NB4 (cell line): ENCODE measurements at regions not wholly inside any gene's neighbourhood (a gene's known extent, or its start where the extent isn't known, plus 50 kb on each side); places are given as distances from the start of the nearest gene placed in this dataset.
"Not testable (repeated sequence)": the region's sequence is repeated elsewhere in the genome, so short reads cannot be mapped to it uniquely, and the experiment has no call there.

ENCODE experiments used
- DNase-seq: peaks from one replicate; pipeline ENCODE4 v3.0.0; 2010; ENCODE audit warnings: low read depth
- H3K4me3 ChIP-seq: one replicate; pipeline ENCODE4 v1.5.1; 2011; ENCODE audit warnings: mild to moderate bottlenecking, low read depth, low read length, moderate library complexity
- MAX ChIP-seq: IDR thresholded peaks from 2 replicates; pipeline ENCODE4 v1.6.1; 2011; ENCODE audit warnings: low read depth, low read length
- MYC ChIP-seq: IDR thresholded peaks from 2 replicates; pipeline ENCODE4 v1.6.1; 2011; ENCODE audit warnings: low read depth, low read length
- POLR2A ChIP-seq: IDR thresholded peaks from 2 replicates; pipeline ENCODE4 v1.6.1; 2011; ENCODE audit warnings: mild to moderate bottlenecking; ENCODE audit not compliant: insufficient read length; ENCODE audit errors: extremely low read depth
- TF ChIP-seq, protein P1 (sequence below): IDR thresholded peaks from one replicate; pipeline ENCODE4 v1.5.1; 2012; ENCODE audit warnings: low read depth, low read length

DNA sequence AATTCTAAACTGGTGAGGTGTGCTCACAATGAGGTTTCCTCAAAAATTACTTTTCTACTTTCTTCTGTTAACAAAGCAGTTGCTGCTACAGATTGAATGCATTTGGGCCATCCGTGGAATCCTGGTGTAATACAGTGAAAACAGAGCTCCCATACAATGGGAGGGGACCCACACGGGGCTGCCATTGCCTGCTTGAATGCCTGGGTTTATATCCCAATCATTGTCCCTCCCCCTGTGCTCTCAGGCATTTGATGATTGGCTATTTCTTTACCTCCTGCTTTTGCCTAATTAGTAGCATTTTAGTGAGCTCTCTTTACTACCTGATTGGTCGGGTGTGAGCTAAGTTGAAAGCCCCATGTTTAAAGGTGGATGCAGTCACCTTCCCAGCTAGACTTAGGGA is 52.9 kb upstream of the CSF1 start:
- DNase-seq = not testable (repeated sequence)

GRCh38 chr1:109855986-109856385 is 54.7 kb upstream of the CSF1 start:
- not testable (repeated sequence) for DNase-seq, H3K4me3 ChIP-seq

More for the DNA sequence above, 52.9 kb upstream of the CSF1 start:
- H3K4me3 ChIP-seq = not testable (repeated sequence)

DNA sequence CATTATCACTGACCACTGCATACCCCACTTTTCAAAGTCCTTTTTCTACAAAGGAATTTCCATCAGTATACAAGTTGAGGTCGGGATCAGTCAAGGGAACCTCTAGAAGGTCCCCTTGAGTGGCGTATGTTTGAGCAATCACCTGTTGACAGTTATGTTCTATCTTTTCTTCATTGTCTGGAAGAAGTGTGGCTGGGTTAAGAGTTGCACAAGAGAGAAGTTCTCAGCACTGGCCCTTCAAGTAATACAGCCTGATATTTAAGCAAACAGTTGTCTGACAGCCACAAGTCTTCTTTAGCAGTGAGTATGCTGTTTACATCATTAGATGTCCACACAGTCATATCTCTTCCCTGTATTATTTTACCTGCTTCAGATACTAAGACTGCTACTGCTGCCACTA is 56.7 kb upstream of the CSF1 start:
- H3K4me3 ChIP-seq = not testable (repeated sequence)
- DNase-seq = peak; percentile 59

- not testable (repeated sequence) for DNase-seq, H3K4me3 ChIP-seq
Observed at GRCh38 chr1:109852221-109853015, 58.2 kb upstream of the CSF1 start.

- no peak for DNase-seq
- no peak overlapping the region for H3K4me3 ChIP-seq
- TF ChIP-seq, protein P1, sequence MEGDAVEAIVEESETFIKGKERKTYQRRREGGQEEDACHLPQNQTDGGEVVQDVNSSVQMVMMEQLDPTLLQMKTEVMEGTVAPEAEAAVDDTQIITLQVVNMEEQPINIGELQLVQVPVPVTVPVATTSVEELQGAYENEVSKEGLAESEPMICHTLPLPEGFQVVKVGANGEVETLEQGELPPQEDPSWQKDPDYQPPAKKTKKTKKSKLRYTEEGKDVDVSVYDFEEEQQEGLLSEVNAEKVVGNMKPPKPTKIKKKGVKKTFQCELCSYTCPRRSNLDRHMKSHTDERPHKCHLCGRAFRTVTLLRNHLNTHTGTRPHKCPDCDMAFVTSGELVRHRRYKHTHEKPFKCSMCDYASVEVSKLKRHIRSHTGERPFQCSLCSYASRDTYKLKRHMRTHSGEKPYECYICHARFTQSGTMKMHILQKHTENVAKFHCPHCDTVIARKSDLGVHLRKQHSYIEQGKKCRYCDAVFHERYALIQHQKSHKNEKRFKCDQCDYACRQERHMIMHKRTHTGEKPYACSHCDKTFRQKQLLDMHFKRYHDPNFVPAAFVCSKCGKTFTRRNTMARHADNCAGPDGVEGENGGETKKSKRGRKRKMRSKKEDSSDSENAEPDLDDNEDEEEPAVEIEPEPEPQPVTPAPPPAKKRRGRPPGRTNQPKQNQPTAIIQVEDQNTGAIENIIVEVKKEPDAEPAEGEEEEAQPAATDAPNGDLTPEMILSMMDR = no peak
- TF ChIP-seq MYC (no peak), POLR2A (no peak), MAX (no peak)
Observed at GRCh38 chr1:109850827-109851226, 59.8 kb upstream of the CSF1 start.

GRCh38 chr1:109850194-109850593 is 60.5 kb upstream of the CSF1 start:
- no peak overlapping the region for H3K4me3 ChIP-seq
- peak; percentile 25 for DNase-seq
- TF ChIP-seq POLR2A (no peak), MYC (no peak), MAX (no peak)
- TF ChIP-seq, protein P1 = no peak

- no peak overlapping the region for H3K4me3 ChIP-seq
- TF ChIP-seq MAX = no peak
- TF ChIP-seq, protein P1 = no peak
- no peak for TF ChIP-seq MYC
- TF ChIP-seq POLR2A = no peak
- peak; percentile 48 for DNase-seq
Observed at GRCh38 chr1:109849655-109850054, 61.0 kb upstream of the CSF1 start.

DNA sequence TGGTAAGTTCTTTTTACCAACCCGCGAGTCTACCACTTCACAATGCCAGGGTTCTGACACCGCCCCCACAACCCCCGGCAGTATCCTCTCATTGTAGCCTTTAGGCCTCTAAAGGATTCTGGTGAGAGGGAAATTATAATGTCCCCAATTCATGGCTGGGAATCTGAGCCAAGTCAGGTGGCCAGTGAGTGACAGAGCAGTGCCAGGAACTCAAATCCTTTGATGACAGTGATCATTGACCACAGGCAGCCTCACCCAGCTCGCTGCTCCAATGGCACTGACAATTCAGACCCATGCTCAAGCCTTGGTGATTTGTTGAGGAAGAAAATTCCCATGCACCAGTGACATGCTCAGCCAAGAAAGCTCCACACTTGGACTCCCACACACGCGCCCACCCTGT is 63.4 kb upstream of the CSF1 start:
- no peak overlapping the region for H3K4me3 ChIP-seq

More for the DNA sequence above, 63.4 kb upstream of the CSF1 start:
- no peak for TF ChIP-seq POLR2A
- no peak for TF ChIP-seq MYC
- TF ChIP-seq MAX = no peak
- TF ChIP-seq, protein P1 = no peak
- no peak for DNase-seq
